Immature natural killer cell (primary cell): ENCODE measurements at regions not wholly inside any gene's neighbourhood (a gene's known extent, or its start where the extent isn't known, plus 50 kb on each side); places are given as distances from the start of the nearest gene placed in this dataset.
"Not testable (repeated sequence)": the region's sequence is repeated elsewhere in the genome, so short reads cannot be mapped to it uniquely, and the experiment has no call there.

Experiments used
- DNase-seq, 3 donors: peaks; one replicate each; pipeline ENCODE4 v3.0.0; 2022; ENCODE audit warnings: mixed read lengths in 1 of 3
- H3K27ac Mint-ChIP-seq, 6 donors: one replicate each; pipeline ENCODE4 v1.8.0; 2020; ENCODE audit warnings: mixed read lengths in 6 of 6, mild to moderate bottlenecking in 5 of 6, inconsistent platforms in 4 of 6, moderate library complexity in 3 of 6
- H3K27me3 Mint-ChIP-seq, 3 donors: one replicate each; pipeline ENCODE4 v1.8.0; 2020 to 2021; ENCODE audit warnings: low read depth in 3 of 3, mild to moderate bottlenecking in 3 of 3, mixed read lengths in 3 of 3, moderate library complexity in 3 of 3, inconsistent platforms in 1 of 3
- H3K36me3 Mint-ChIP-seq, 3 donors: one replicate each; pipeline ENCODE4 v1.8.0; 2020; ENCODE audit warnings: mixed read lengths in 3 of 3, inconsistent platforms in 2 of 3, mild to moderate bottlenecking in 2 of 3
- H3K4me1 Mint-ChIP-seq, 2 donors: one replicate each; pipeline ENCODE4 v1.8.0; 2020; ENCODE audit warnings: inconsistent platforms in 2 of 2, mild to moderate bottlenecking in 2 of 2, mixed read lengths in 2 of 2, moderate library complexity in 1 of 2
- H3K4me3 Mint-ChIP-seq, 5 donors: one replicate each; pipeline ENCODE4 v1.8.0; 2020; ENCODE audit warnings: mild to moderate bottlenecking in 5 of 5, mixed read lengths in 5 of 5, inconsistent platforms in 3 of 5, moderate library complexity in 3 of 5
- H3K9me3 Mint-ChIP-seq, 6 donors: one replicate each; pipeline ENCODE4 v1.8.0; 2020; ENCODE audit warnings: mild to moderate bottlenecking in 6 of 6, mixed read lengths in 6 of 6, inconsistent platforms in 4 of 6, moderate library complexity in 3 of 6

GRCh38 chr14:55832122-55832911 lies 252.3 kb downstream of the KTN1 start:
- peaks cover 0 to 7% (median 4%) of the 10 kb centered on the region in 3 donors for H3K27me3 Mint-ChIP-seq

GRCh38 chr14:55832974-55833373 lies 253.0 kb downstream of the KTN1 start:
- no peak overlapping the region for H3K27ac Mint-ChIP-seq
- no peaks in the 10 kb centered on the region for H3K9me3 Mint-ChIP-seq
- H3K36me3 Mint-ChIP-seq = peaks cover 0 to 5% (median 0%) of the 10 kb centered on the region in 3 donors
- DNase-seq = no peak
- H3K27me3 Mint-ChIP-seq = peaks cover 0 to 7% (median 3%) of the 10 kb centered on the region in 3 donors
- no peak overlapping the region for H3K4me3 Mint-ChIP-seq
- no peaks in the 10 kb centered on the region for H3K4me1 Mint-ChIP-seq

More at GRCh38 chr14:55832122-55832911, 252.3 kb downstream of the KTN1 start:
- Mint-ChIP-seq H3K4me1 (no peaks in the 10 kb centered on the region), H3K27ac (no peak overlapping the region), H3K36me3 (peaks cover 0 to 5% (median 0%) of the 10 kb centered on the region in 3 donors), H3K9me3 (no peaks in the 10 kb centered on the region), H3K4me3 (no peak overlapping the region)
- DNase-seq = no peak

GRCh38 chr14:55834390-55834789 lies 254.4 kb downstream of the KTN1 start:
- Mint-ChIP-seq H3K4me1 (no peaks in the 10 kb centered on the region), H3K9me3 (no peaks in the 10 kb centered on the region), H3K4me3 (no peak overlapping the region), H3K27me3 (peaks cover 0 to 3% (median 0%) of the 10 kb centered on the region in 3 donors), H3K27ac (no peak overlapping the region), H3K36me3 (peaks cover 0 to 5% (median 0%) of the 10 kb centered on the region in 3 donors)
- DNase-seq = no peak

GRCh38 chr14:55835985-55836384 lies 256.0 kb downstream of the KTN1 start:
- Mint-ChIP-seq H3K4me1 (no peaks in the 10 kb centered on the region), H3K36me3 (peaks cover 0 to 5% (median 0%) of the 10 kb centered on the region in 3 donors), H3K27ac (no peak overlapping the region)

GRCh38 chr14:55837467-55837866 lies 257.5 kb downstream of the KTN1 start:
- DNase-seq = no peak
- H3K9me3 Mint-ChIP-seq = no peaks in the 10 kb centered on the region

More at GRCh38 chr14:55835985-55836384, 256.0 kb downstream of the KTN1 start:
- Mint-ChIP-seq H3K9me3 (no peaks in the 10 kb centered on the region), H3K27me3 (peaks cover 0 to 3% (median 0%) of the 10 kb centered on the region in 3 donors), H3K4me3 (no peak overlapping the region)
- DNase-seq = no peak

GRCh38 chr14:55838529-55839052 lies 258.6 kb downstream of the KTN1 start:
- Mint-ChIP-seq H3K4me3 (no peak overlapping the region), H3K36me3 (peaks cover 0 to 5% (median 0%) of the 10 kb centered on the region in 3 donors), H3K9me3 (no peaks in the 10 kb centered on the region), H3K27me3 (peaks cover 0 to 5% (median 1%) of the 10 kb centered on the region in 3 donors), H3K4me1 (no peaks in the 10 kb centered on the region), H3K27ac (peak overlapping the region in 1 of 6 donors; percentile 43)
- no peak for DNase-seq

More at GRCh38 chr14:55837467-55837866, 257.5 kb downstream of the KTN1 start:
- Mint-ChIP-seq H3K36me3 (peaks cover 0 to 5% (median 0%) of the 10 kb centered on the region in 3 donors), H3K4me1 (no peaks in the 10 kb centered on the region), H3K27me3 (peaks cover 0 to 2% (median 0%) of the 10 kb centered on the region in 3 donors), H3K27ac (no peak overlapping the region), H3K4me3 (no peak overlapping the region)

- H3K27me3 Mint-ChIP-seq, H3K9me3 Mint-ChIP-seq, H3K4me3 Mint-ChIP-seq, H3K4me1 Mint-ChIP-seq, H3K27ac Mint-ChIP-seq, DNase-seq, H3K36me3 Mint-ChIP-seq: not testable (repeated sequence)
Observed at GRCh38 chr14:55839301-55839947, 259.4 kb downstream of the KTN1 start.

GRCh38 chr14:55840821-55841220 lies 260.8 kb downstream of the KTN1 start:
- Mint-ChIP-seq H3K27me3 (peaks cover 0 to 5% (median 1%) of the 10 kb centered on the region in 3 donors), H3K27ac (no peak overlapping the region), H3K9me3 (no peaks in the 10 kb centered on the region), H3K4me1 (peaks cover 0 to under 1% of the 10 kb centered on the region in 2 donors), H3K4me3 (no peak overlapping the region), H3K36me3 (peaks cover 0 to 5% (median 0%) of the 10 kb centered on the region in 3 donors)
- no peak for DNase-seq

- no peak overlapping the region for H3K27ac Mint-ChIP-seq
- H3K4me1 Mint-ChIP-seq = peaks cover 0 to 2% of the 10 kb centered on the region in 2 donors
- H3K9me3 Mint-ChIP-seq = no peaks in the 10 kb centered on the region
- peaks cover 0 to 5% (median 1%) of the 10 kb centered on the region in 3 donors for H3K27me3 Mint-ChIP-seq
- H3K4me3 Mint-ChIP-seq = no peak overlapping the region
- H3K36me3 Mint-ChIP-seq = peaks cover 0 to 3% (median 0%) of the 10 kb centered on the region in 3 donors
- DNase-seq = no peak
Observed at GRCh38 chr14:55841625-55842024, 261.6 kb downstream of the KTN1 start.

- Mint-ChIP-seq H3K36me3 (no peaks in the 10 kb centered on the region), H3K4me1 (peaks cover 0 to 2% of the 10 kb centered on the region in 2 donors), H3K27ac (peak overlapping the region in 1 of 6 donors; percentile 31), H3K4me3 (no peak overlapping the region), H3K27me3 (peaks cover 0 to 5% (median 1%) of the 10 kb centered on the region in 3 donors), H3K9me3 (no peaks in the 10 kb centered on the region)
- no peak for DNase-seq
Observed at GRCh38 chr14:55843718-55844403, 263.9 kb downstream of the KTN1 start.

GRCh38 chr14:55845963-55846825 lies 266.2 kb downstream of the KTN1 start:
- Mint-ChIP-seq H3K4me1 (peaks cover 0 to 2% of the 10 kb centered on the region in 2 donors), H3K4me3 (no peak overlapping the region), H3K27me3 (peaks cover 0 to 6% (median 1%) of the 10 kb centered on the region in 3 donors), H3K36me3 (no peaks in the 10 kb centered on the region), H3K27ac (peak overlapping the region in 1 of 6 donors; percentile 3), H3K9me3 (no peaks in the 10 kb centered on the region)
- no peak for DNase-seq

GRCh38 chr14:55846826-55847446 lies 266.9 kb downstream of the KTN1 start:
- no peak for DNase-seq
- peaks cover 0 to 6% (median 1%) of the 10 kb centered on the region in 3 donors for H3K27me3 Mint-ChIP-seq
- H3K36me3 Mint-ChIP-seq = no peaks in the 10 kb centered on the region
- no peak overlapping the region for H3K27ac Mint-ChIP-seq
- H3K9me3 Mint-ChIP-seq = no peaks in the 10 kb centered on the region
- no peak overlapping the region for H3K4me3 Mint-ChIP-seq
- H3K4me1 Mint-ChIP-seq = peaks cover 0 to 2% of the 10 kb centered on the region in 2 donors
